A673 (cell line): ENCODE measurements at regions not wholly inside any gene's neighbourhood (a gene's known extent, or its start where the extent isn't known, plus 50 kb on each side); places are given as distances from the start of the nearest gene placed in this dataset.
A peak's percentile ranks its signal among the peaks of the same experiment; 100 is the strongest.

Experiments used
- BruUV-seq: library from RNA; stranded (reverse); fragments of 400-500 nt; replicated peaks from 2 replicates; lab custom pipeline; 2021; lab: Mats Ljungman, UMichigan
- CTCF ChIA-PET: fragments of 300-600 bp; sonication (Branson Sonifier 250); formaldehyde crosslinking; loops from one replicate; lab custom pipeline; 2022; ENCODE audit warnings: antibody characterized with exemption; lab: Charles Lee
- POLR2A ChIA-PET: fragments of 300-600 bp; sonication (Branson Sonifier 250); formaldehyde crosslinking; loops from one replicate; lab custom pipeline; 2022; ENCODE audit warnings: antibody characterized with exemption; ENCODE audit not compliant: low non-redundant PET; lab: Charles Lee
- DNase-seq: peaks from one replicate; pipeline ENCODE4 v3.0.0-alpha.2; 2015; ENCODE audit warnings: low spot score
- H3K27ac ChIP-seq: fragments of 200-600 bp; sonication (generic); 2 replicates; pipeline ENCODE4 v1.5.1; 2016; ENCODE audit warnings: mixed run types, low read depth, mild to moderate bottlenecking, mixed read lengths, antibody characterized with exemption, low read length; ENCODE audit not compliant: poor library complexity, severe bottlenecking
- H3K27me3 ChIP-seq: fragments of 200-600 bp; sonication (generic); replicated peaks from 2 replicates; pipeline ENCODE4 v1.6.1; 2017; ENCODE audit warnings: mixed run types, low read depth, mild to moderate bottlenecking, mixed read lengths, antibody characterized with exemption, low read length; ENCODE audit not compliant: insufficient read depth, poor library complexity
- H3K36me3 ChIP-seq: fragments of 200-600 bp; sonication (generic); 2 replicates; pipeline ENCODE4 v1.6.1; 2016; ENCODE audit warnings: mixed run types, mild to moderate bottlenecking, mixed read lengths, antibody characterized with exemption, low read length; ENCODE audit not compliant: insufficient read depth, poor library complexity, severe bottlenecking
- H3K4me1 ChIP-seq: fragments of 200-600 bp; sonication (generic); 2 replicates; pipeline ENCODE4 v1.6.1; 2017; ENCODE audit warnings: mixed run types, mild to moderate bottlenecking, mixed read lengths, antibody characterized with exemption, low read length; ENCODE audit not compliant: insufficient read depth, poor library complexity, severe bottlenecking
- H3K4me3 ChIP-seq: fragments of 200-600 bp; sonication (generic); 2 replicates; pipeline ENCODE4 v1.5.1; 2016; ENCODE audit warnings: low read depth, mixed run types, mild to moderate bottlenecking, mixed read lengths, low read length; ENCODE audit not compliant: poor library complexity, severe bottlenecking
- H3K9me3 ChIP-seq: fragments of 200-600 bp; sonication (generic); 2 replicates; pipeline ENCODE4 v1.6.1; 2016; ENCODE audit warnings: mixed run types, low read depth, mild to moderate bottlenecking, mixed read lengths, antibody characterized with exemption, low read length; ENCODE audit not compliant: poor library complexity, severe bottlenecking
- CTCF ChIP-seq: fragments of 300-800, 200-600 bp; sonication (generic); conservative IDR thresholded peaks from 2 replicates; pipeline ENCODE4 v1.5.1; 2017; ENCODE audit warnings: low read depth, mild to moderate bottlenecking, antibody characterized with exemption, low read length, moderate library complexity, mixed read lengths
- EZH2 ChIP-seq: fragments of 200-600 bp; sonication (generic); IDR thresholded peaks from 2 replicates; pipeline ENCODE4 v1.6.1; 2017; ENCODE audit warnings: borderline replicate concordance, low read depth, mild to moderate bottlenecking, mixed read lengths, antibody characterized with exemption, low read length; ENCODE audit not compliant: poor library complexity, severe bottlenecking
- intact Hi-C: fragments of 100-400 bp; cut with micrococcal nuclease; formaldehyde crosslinking; loops from one replicate; pipeline ENCODE4 v1.10.0; 2022; ENCODE audit not compliant: unreplicated experiment

GRCh38 chr3:34196914-34197313 is 398.5 kb downstream of the PDCD6IP start:
- ChIA-PET CTCF (no interaction called here), POLR2A (no interaction called here)
- no peaks in the 10 kb centered on the region for H3K36me3 ChIP-seq
- peaks cover 11% of the 10 kb centered on the region for H3K9me3 ChIP-seq
- H3K27ac ChIP-seq: no peak overlapping the region
- H3K4me3 ChIP-seq: no peak overlapping the region
- intact Hi-C loops: no loop called here
- no peak for TF ChIP-seq EZH2
- no peak for TF ChIP-seq CTCF
- H3K4me1 ChIP-seq: peaks cover 12% of the 10 kb centered on the region
- no peak for DNase-seq
- no peaks in the 10 kb centered on the region for H3K27me3 ChIP-seq
- BruUV-seq: no TSS peak

- TF ChIP-seq EZH2 (no peak), CTCF (no peak)
- BruUV-seq: no TSS peak
- intact Hi-C loops: no loop called here
- H3K27me3 ChIP-seq: no peaks in the 10 kb centered on the region
- H3K36me3 ChIP-seq: no peaks in the 10 kb centered on the region
- no peak overlapping the region for H3K4me3 ChIP-seq
- ChIA-PET CTCF (no interaction called here), POLR2A (no interaction called here)
- peaks cover 21% of the 10 kb centered on the region for H3K4me1 ChIP-seq
- DNase-seq: no peak
- peaks cover 11% of the 10 kb centered on the region for H3K9me3 ChIP-seq
- H3K27ac ChIP-seq: no peak overlapping the region
Observed at GRCh38 chr3:34198309-34198708, 399.9 kb downstream of the PDCD6IP start.

- Histone ChIP-seq H3K9me3 (peaks cover 11% of the 10 kb centered on the region), H3K36me3 (no peaks in the 10 kb centered on the region), H3K4me3 (no peak overlapping the region), H3K27ac (peak overlapping the region; percentile 62), H3K27me3 (no peaks in the 10 kb centered on the region), H3K4me1 (peaks cover 34% of the 10 kb centered on the region)
- CTCF ChIA-PET: interaction anchor here (1.0 kb wide), 1 partner anchor 60 kb away, joined by 3 read pairs; no protein-coding TSS in a partner anchor
- POLR2A ChIA-PET: no interaction called here
- intact Hi-C loops: loop anchor here (5.0 kb wide), 1 partner anchor 93 kb away; no protein-coding TSS in a partner anchor
- TF ChIP-seq EZH2 (no peak), CTCF (no peak)
- peak; percentile 76 for DNase-seq
- BruUV-seq: no TSS peak
Observed at GRCh38 chr3:34200576-34200975, 402.1 kb downstream of the PDCD6IP start.
